AG10803 (cell line): ENCODE measurements at regions not wholly inside any gene's neighbourhood (a gene's known extent, or its start where the extent isn't known, plus 50 kb on each side); places are given as distances from the start of the nearest gene placed in this dataset.

Experiments used
- DNase-seq: peaks from one replicate; pipeline ENCODE4 v3.0.0; 2010; ENCODE audit warnings: low read depth
- H3K4me3 ChIP-seq: 2 replicates; pipeline ENCODE4 v1.5.1; 2011; ENCODE audit warnings: mild to moderate bottlenecking, low read length, control low read depth
- TF ChIP-seq, protein P1 (sequence below): conservative IDR thresholded peaks from 2 replicates; pipeline ENCODE4 v1.5.1; 2011; ENCODE audit warnings: mild to moderate bottlenecking, low read length, control low read depth, inconsistent platforms

DNA sequence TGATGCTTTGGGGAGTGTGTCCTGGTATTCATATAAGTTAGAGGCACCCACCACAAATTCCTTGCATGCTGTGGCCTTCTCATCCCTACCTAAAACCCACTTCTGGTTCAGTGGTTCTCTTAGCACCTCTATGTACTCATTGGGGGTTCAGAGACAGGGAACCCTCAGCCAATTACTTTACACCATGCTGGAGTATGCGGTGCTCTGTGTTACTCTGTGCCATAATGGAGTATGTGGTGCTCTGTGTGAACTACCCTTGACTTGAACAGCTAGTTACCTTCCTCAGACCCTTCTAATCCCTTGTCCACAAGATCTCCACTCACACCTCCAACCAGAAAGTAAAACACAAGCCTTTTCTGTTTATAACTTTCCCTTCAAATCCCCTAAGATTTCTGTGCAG, 172.5 kb upstream of the E2F7 start:
- TF ChIP-seq, protein P1, sequence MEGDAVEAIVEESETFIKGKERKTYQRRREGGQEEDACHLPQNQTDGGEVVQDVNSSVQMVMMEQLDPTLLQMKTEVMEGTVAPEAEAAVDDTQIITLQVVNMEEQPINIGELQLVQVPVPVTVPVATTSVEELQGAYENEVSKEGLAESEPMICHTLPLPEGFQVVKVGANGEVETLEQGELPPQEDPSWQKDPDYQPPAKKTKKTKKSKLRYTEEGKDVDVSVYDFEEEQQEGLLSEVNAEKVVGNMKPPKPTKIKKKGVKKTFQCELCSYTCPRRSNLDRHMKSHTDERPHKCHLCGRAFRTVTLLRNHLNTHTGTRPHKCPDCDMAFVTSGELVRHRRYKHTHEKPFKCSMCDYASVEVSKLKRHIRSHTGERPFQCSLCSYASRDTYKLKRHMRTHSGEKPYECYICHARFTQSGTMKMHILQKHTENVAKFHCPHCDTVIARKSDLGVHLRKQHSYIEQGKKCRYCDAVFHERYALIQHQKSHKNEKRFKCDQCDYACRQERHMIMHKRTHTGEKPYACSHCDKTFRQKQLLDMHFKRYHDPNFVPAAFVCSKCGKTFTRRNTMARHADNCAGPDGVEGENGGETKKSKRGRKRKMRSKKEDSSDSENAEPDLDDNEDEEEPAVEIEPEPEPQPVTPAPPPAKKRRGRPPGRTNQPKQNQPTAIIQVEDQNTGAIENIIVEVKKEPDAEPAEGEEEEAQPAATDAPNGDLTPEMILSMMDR: no peak
- DNase-seq: no peak

DNA sequence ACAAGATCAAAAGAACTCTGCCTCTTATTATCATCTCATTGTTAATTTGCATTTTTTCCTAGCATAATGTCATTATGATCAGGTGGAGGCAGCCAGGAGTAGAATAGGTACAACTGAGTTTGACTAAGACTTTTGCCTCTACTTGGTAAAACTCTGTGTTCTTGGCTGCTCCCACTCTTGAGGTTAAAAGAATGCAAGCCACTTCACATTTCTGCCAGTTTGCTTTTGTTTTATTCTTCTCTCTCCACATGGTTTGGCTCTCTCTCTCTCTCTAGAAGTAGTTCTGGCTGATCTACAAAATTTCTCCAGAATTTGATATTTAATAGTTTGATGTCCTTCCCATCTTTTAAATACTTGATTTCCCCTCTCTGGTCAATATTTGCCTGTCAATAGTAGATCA, 170.7 kb upstream of the E2F7 start:
- TF ChIP-seq, protein P1: no peak
- DNase-seq: peak; percentile 73
- H3K4me3 ChIP-seq: no peak overlapping the region

More for the DNA sequence above, 172.5 kb upstream of the E2F7 start:
- H3K4me3 ChIP-seq: no peak overlapping the region

DNA sequence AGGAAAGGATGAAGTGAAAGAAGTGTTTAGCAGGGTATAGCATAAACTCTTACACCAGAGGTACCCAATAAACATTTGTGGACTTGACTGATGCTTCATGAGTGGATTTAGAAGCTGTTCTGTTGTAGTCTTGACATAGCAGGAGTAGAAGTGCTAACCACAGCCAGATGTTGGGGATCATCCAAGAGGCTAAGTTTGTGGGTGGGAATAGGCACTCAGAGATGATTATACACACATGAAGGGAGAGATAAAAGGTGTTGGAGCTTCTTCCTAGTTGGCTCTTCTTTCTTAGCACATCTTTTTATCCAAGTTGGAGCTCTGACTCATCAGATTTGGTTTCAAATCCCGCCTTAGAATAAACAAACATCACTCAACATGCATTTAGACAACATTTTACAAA, 166.7 kb upstream of the E2F7 start:
- H3K4me3 ChIP-seq: no peak overlapping the region
- DNase-seq: peak; percentile 93
- TF ChIP-seq, protein P1: no peak

DNA sequence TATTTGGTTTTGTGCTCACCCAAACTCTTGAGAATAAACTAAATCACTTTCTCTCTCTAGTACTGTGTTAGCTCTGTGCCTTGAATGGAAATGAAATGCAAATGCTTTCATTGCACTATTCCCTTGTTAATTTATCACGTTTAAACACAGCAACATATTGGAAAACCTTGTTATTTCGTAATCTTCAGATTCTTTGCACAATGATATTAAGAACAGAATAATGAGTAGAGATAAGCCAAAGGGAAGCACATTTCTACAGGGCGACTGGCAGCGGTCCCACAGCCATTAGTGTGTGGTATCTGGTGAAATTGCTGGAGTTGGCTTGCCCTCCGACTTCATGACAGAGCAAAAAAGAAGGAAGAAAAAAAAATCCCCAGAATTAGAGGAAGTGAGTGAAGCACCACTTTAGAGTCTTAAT, 166.1 kb upstream of the E2F7 start:
- TF ChIP-seq, protein P1: no peak
- peak; percentile 93 for DNase-seq
- peak overlapping the region; percentile 12; the same call in 1 of the 2 replicates for H3K4me3 ChIP-seq

DNA sequence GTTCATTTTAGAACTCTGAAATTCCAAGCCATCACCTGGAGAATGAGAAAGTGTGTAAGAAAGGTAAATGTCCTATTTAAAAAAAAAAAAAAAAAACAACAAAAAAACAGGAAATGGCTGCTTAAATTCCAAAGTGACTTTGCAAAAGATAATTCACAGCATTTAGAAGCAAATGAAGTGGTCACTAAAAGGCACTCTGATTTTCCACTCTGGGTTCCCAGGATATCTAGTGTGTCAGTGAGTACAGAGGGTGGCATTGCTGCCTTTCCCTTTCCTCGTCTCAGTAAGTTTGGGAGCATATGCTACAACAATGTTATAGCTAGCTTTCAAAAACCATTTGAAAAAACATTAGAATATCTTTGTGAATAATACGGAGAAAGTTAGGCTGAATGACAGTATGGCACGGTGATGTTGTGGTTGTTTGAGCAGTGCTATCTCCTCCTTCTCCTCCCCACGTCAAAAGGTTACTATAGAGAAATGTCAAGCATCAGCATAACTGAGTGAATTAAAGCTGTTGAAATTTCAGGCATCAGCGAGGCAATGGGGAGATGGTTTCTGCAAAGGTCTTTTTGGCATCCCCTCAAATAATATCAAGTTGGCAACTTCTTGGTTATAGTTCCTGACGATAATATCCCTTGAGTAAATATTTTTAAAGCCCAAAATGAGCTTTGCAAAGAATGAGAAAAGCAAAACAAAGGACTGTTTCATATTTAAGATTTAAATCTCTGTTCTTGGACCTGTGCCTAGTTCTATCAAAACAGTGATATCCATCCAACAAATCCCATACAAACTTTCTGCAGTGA, 164.5 kb upstream of the E2F7 start:
- H3K4me3 ChIP-seq: no peak overlapping the region
- DNase-seq: no peak
- TF ChIP-seq, protein P1: no peak

DNA sequence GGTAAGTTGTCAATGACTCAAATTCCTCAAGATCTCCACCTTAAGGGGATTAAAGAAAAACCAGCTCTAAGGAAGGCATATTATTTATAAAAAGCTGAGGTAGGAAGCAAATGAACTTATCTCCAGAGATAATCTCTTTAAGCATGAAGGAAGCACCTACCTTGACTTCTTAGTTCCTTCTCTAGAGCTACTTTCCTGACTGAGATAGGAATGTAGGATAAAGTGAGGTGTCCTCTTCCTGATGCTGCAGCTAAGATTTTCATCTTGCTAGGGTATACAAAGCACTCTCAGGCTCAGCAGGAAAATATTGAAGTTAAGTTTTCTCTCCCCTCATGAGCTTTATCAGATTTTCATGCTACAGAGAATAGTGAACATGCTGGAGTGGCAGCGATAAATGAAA, 163.0 kb upstream of the E2F7 start:
- H3K4me3 ChIP-seq: no peak overlapping the region
- TF ChIP-seq, protein P1: no peak
- DNase-seq: no peak

DNA sequence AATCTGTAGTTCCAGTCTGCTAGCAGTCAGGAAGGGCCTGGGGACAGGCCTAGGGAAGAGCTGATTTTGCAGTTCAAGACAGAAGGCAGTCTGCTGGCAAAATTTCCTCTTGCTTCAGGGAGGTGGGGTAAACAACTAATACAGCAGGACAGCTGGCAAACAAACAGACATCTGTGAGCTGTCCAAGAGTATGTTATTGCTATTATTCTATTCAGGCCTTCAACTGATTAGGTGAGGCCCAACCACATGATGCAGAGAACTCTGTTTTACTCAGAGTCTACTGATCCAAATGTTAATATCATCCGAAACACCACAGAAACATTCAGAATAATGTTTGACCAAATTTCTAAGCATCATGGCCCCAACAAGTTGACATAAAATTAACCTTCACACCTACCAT, 161.0 kb upstream of the E2F7 start:
- no peak overlapping the region for H3K4me3 ChIP-seq
- TF ChIP-seq, protein P1: no peak
- DNase-seq: no peak
